ENCODE measurements at regions not wholly inside any gene's neighbourhood (a gene's known extent, or its start where the extent isn't known, plus 50 kb on each side); places are given as distances from the start of the nearest gene placed in this dataset.
"Not testable (repeated sequence)": the region's sequence is repeated elsewhere in the genome, so short reads cannot be mapped to it uniquely, and the experiment has no call there.

GRCh38 chr11:33982661-33983060, 68.9 kb upstream of the CAPRIN1 start:
- Mint-ChIP-seq H3K4me3 (no peak overlapping the region), H3K27ac (no peak overlapping the region), H3K4me1 (ENCODE audit: low read depth) (no peaks in the 10 kb centered on the region), H3K27me3 (peaks cover 5% of the 10 kb centered on the region), H3K36me3 (no peaks in the 10 kb centered on the region), H3K9me3 (ENCODE audit: low read depth) (no peaks in the 10 kb centered on the region)

- Mint-ChIP-seq H3K4me3 (no peak overlapping the region), H3K27me3 (peaks cover 5% of the 10 kb centered on the region), H3K27ac (no peak overlapping the region), H3K4me1 (ENCODE audit: low read depth) (no peaks in the 10 kb centered on the region), H3K36me3 (no peaks in the 10 kb centered on the region), H3K9me3 (ENCODE audit: low read depth) (no peaks in the 10 kb centered on the region)
Observed at GRCh38 chr11:33980897-33981296, 70.6 kb upstream of the CAPRIN1 start.

DNA sequence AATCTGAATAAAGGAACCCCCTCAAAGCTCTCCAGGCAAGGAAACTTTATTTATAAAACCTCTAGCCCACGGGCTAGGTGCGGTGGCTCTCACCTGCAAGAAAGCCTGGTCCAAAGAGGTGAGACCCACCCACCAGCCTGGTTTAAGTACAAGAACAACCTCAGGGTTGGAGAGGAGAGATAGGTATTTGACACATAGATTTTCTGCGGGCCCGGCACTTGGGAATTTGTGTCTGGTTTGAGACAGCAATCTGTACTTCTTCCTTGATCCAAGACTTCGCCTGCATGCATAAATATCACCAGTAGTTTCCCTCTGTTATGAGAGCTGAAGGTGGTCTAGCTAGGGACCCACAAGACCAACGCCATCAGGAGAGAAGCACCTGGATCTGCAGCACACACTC, 73.2 kb upstream of the CAPRIN1 start:
- peaks cover 5% of the 10 kb centered on the region for H3K27me3 Mint-ChIP-seq
- no peaks in the 10 kb centered on the region for H3K9me3 Mint-ChIP-seq (ENCODE audit: low read depth)
- no peaks in the 10 kb centered on the region for H3K36me3 Mint-ChIP-seq
- H3K27ac Mint-ChIP-seq = no peak overlapping the region
- no peak overlapping the region for H3K4me3 Mint-ChIP-seq
- no peaks in the 10 kb centered on the region for H3K4me1 Mint-ChIP-seq (ENCODE audit: low read depth)

GRCh38 chr11:33977676-33978075, 73.9 kb upstream of the CAPRIN1 start:
- H3K27me3 Mint-ChIP-seq = peaks cover 4% of the 10 kb centered on the region

DNA sequence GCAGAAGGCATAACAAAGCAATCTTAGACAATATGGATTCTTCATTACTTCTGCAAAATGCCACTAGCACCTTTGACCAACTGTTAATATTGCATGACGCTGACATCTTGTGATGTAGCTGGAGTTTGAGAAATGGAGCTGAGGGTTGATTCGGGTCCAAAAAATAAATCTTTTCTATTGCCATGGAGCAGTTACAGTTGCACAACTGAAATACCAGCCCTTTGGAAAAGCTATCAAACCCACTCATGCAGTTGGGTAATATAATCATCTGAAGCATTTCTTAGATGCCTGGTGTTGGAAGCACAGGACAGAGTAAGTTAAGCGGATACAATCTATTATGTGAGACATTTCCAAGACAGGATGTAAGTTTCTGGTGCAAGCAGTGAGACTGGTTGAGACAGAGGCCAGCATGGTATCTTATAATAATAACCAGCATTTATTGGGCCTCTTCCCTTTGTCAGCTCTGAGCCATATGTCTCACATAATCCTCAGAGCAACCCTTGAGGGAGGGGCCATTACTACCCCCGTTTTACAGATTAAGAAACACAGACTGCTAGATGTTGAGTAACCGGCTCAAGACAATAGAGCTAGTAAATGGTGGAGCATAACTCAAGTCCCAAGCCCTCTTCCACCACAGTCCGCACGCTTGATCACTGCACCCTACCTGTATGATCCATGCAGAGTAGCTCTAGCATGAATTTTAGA, 74.9 kb upstream of the CAPRIN1 start:
- Mint-ChIP-seq H3K4me1 (ENCODE audit: low read depth) (no peaks in the 10 kb centered on the region), H3K9me3 (ENCODE audit: low read depth) (no peaks in the 10 kb centered on the region), H3K36me3 (no peaks in the 10 kb centered on the region), H3K4me3 (no peak overlapping the region), H3K27ac (no peak overlapping the region), H3K27me3 (peaks cover 5% of the 10 kb centered on the region)

More at GRCh38 chr11:33977676-33978075, 73.9 kb upstream of the CAPRIN1 start:
- no peaks in the 10 kb centered on the region for H3K4me1 Mint-ChIP-seq (ENCODE audit: low read depth)
- H3K9me3 Mint-ChIP-seq (ENCODE audit: low read depth) = no peaks in the 10 kb centered on the region
- H3K27ac Mint-ChIP-seq = no peak overlapping the region
- H3K4me3 Mint-ChIP-seq = no peak overlapping the region
- no peaks in the 10 kb centered on the region for H3K36me3 Mint-ChIP-seq

- Mint-ChIP-seq H3K4me3 (no peak overlapping the region), H3K27me3 (peaks cover 4% of the 10 kb centered on the region), H3K4me1 (ENCODE audit: low read depth) (no peaks in the 10 kb centered on the region), H3K36me3 (no peaks in the 10 kb centered on the region), H3K27ac (no peak overlapping the region), H3K9me3 (ENCODE audit: low read depth) (no peaks in the 10 kb centered on the region)
Observed at GRCh38 chr11:33974804-33975203, 76.7 kb upstream of the CAPRIN1 start.

GRCh38 chr11:33971530-33971929, 79.7 kb upstream of the LMO2 start:
- not testable (repeated sequence) for H3K4me3 Mint-ChIP-seq; H3K9me3 Mint-ChIP-seq (ENCODE audit: low read depth); H3K36me3 Mint-ChIP-seq; H3K27ac Mint-ChIP-seq; H3K4me1 Mint-ChIP-seq (ENCODE audit: low read depth)
- H3K27me3 Mint-ChIP-seq = peaks cover 13% of the 10 kb centered on the region

DNA sequence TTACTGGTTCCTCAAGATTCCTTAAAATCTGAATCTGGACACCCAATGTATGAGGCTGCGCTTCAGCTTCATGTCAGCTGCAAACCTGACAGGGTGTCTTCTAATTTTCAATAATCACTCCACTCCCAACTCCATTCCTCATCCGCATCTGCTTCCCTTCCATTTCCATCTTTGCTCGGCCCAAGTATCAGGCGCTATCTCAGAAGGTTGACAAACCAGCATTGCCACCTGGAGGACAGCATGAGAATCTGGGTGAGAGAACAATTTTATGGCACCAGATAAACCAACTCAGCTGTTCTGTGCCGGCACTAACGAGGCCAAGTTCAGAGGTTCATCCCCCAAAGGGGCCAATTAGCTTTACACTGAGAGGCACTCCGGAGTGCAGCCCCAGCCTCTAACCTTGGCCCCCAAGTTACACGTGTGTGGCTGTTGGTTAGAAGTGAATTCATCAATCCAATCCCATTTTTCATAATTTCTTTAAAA, 79.1 kb upstream of the LMO2 start:
- Mint-ChIP-seq H3K4me3 (no peak overlapping the region), H3K36me3 (no peaks in the 10 kb centered on the region), H3K27ac (no peak overlapping the region), H3K9me3 (ENCODE audit: low read depth) (no peaks in the 10 kb centered on the region), H3K27me3 (peaks cover 13% of the 10 kb centered on the region), H3K4me1 (ENCODE audit: low read depth) (no peaks in the 10 kb centered on the region)

DNA sequence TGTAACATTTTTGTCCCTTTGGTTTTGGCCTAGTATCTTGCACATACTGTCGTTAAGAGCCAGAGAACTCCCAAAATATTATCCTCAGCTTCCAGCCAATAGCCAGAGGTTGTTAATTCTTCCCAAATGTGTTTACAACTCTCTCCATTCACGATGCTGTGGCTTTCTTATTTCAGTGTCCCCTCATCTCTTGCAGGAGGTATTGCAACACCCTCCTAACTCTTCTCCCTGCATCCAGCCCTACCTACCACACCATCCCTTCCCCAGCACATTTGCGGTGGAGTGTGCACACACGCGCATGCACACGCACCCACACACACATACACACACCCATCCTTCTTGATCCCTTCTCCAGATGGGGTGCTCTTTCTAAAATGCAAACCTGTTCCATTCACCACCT, 75.6 kb upstream of the LMO2 start:
- Mint-ChIP-seq H3K9me3 (ENCODE audit: low read depth) (no peaks in the 10 kb centered on the region), H3K4me3 (no peak overlapping the region), H3K4me1 (ENCODE audit: low read depth) (no peaks in the 10 kb centered on the region), H3K27me3 (peaks cover 15% of the 10 kb centered on the region), H3K36me3 (no peaks in the 10 kb centered on the region), H3K27ac (no peak overlapping the region)

- no peaks in the 10 kb centered on the region for H3K36me3 Mint-ChIP-seq
- H3K27me3 Mint-ChIP-seq = peaks cover 12% of the 10 kb centered on the region
- no peak overlapping the region for H3K4me3 Mint-ChIP-seq
- H3K9me3 Mint-ChIP-seq (ENCODE audit: low read depth) = no peaks in the 10 kb centered on the region
- H3K4me1 Mint-ChIP-seq (ENCODE audit: low read depth) = no peaks in the 10 kb centered on the region
- no peak overlapping the region for H3K27ac Mint-ChIP-seq
Observed at GRCh38 chr11:33965032-33965431, 73.2 kb upstream of the LMO2 start.

DNA sequence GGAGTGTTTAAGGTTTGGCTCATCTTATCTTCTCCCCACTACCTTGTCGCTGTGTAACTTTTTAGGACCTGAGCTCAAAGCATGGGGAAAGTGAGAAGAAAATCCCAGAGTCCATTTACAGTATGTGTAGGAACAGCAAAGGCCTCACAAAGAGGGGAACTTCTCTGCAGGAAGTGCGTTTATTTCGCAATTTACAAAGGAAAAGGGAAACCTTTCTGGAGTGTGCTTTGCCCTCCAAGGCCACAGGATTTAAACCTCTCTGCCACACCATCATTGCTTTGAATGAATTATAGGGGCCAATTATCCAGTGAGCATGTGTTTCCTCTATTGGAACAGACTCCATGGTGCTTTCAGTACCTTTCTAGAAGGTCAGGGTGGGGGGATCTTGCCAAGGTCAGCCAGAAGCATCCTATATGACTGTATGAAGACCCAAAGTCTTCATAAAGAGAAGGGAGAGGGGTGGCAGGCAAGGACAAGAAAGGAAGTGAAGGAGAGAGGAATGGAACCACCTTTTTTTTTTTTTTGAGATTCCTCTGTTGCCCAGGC, 68.1 kb upstream of the LMO2 start:
- H3K36me3 Mint-ChIP-seq = no peaks in the 10 kb centered on the region
- H3K4me3 Mint-ChIP-seq = no peak overlapping the region
- H3K27me3 Mint-ChIP-seq = peaks cover 5% of the 10 kb centered on the region
- no peak overlapping the region for H3K27ac Mint-ChIP-seq
- no peaks in the 10 kb centered on the region for H3K9me3 Mint-ChIP-seq (ENCODE audit: low read depth)
- H3K4me1 Mint-ChIP-seq (ENCODE audit: low read depth) = no peaks in the 10 kb centered on the region

- Mint-ChIP-seq H3K4me1 (ENCODE audit: low read depth) (no peaks in the 10 kb centered on the region), H3K9me3 (ENCODE audit: low read depth) (no peaks in the 10 kb centered on the region), H3K4me3 (no peak overlapping the region), H3K36me3 (no peaks in the 10 kb centered on the region), H3K27ac (no peak overlapping the region), H3K27me3 (peaks cover 6% of the 10 kb centered on the region)
Observed at GRCh38 chr11:33957304-33957917, 65.5 kb upstream of the LMO2 start.

DNA sequence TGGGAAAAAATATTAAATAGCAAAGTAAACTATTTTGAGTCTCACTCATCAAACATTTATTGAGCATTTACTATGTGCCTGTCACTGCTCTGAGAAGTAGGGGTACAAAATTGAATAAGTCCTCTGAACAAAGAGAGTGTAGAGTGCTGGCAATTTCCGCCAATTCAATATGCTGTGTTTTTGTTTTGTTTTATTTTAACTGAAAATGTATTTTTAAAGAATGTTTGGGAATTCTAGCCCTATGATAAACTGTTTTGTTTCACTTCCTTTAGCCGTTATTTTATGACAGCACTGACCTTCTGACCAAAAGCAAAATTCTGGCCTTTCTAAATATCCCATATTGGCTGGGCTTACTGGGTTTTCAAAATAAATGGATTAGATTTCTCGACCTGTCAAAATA, 64.7 kb upstream of the LMO2 start:
- Mint-ChIP-seq H3K36me3 (no peaks in the 10 kb centered on the region), H3K9me3 (ENCODE audit: low read depth) (no peaks in the 10 kb centered on the region), H3K27ac (no peak overlapping the region), H3K4me3 (no peak overlapping the region), H3K4me1 (ENCODE audit: low read depth) (no peaks in the 10 kb centered on the region), H3K27me3 (peaks cover 6% of the 10 kb centered on the region)

- H3K36me3 Mint-ChIP-seq = no peaks in the 10 kb centered on the region
- H3K27ac Mint-ChIP-seq = no peak overlapping the region
- no peak overlapping the region for H3K4me3 Mint-ChIP-seq
- peaks cover 8% of the 10 kb centered on the region for H3K27me3 Mint-ChIP-seq
- H3K9me3 Mint-ChIP-seq (ENCODE audit: low read depth) = no peaks in the 10 kb centered on the region
- H3K4me1 Mint-ChIP-seq (ENCODE audit: low read depth) = no peaks in the 10 kb centered on the region
Observed at GRCh38 chr11:33953289-33953688, 61.4 kb upstream of the LMO2 start.

DNA sequence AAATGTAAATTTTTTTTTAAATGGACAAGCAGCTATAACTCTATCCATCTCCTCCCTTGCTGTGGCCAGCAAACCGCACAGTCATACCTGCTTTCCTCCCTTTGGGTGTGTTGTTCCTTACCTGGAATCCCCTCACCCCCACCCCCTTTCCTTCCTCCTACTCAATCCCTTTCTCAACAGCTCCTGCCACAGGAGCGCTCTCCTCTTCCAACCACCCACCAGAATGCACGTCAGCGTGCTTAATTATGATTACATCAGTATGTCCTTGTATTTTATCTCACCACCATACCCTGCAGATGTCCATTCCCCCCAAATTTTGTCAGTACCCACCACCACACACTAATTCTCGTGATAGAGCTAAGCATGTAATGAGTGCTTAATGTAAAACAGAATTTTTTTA, 60.9 kb upstream of the LMO2 start:
- H3K9me3 Mint-ChIP-seq (ENCODE audit: low read depth) = no peaks in the 10 kb centered on the region
- H3K4me1 Mint-ChIP-seq (ENCODE audit: low read depth) = no peaks in the 10 kb centered on the region
- H3K4me3 Mint-ChIP-seq = no peak overlapping the region
- no peak overlapping the region for H3K27ac Mint-ChIP-seq
- no peaks in the 10 kb centered on the region for H3K36me3 Mint-ChIP-seq
- peaks cover 8% of the 10 kb centered on the region for H3K27me3 Mint-ChIP-seq

Data from activated naive CD8-positive, alpha-beta T cell (primary cell).